GM10266 (cell line): ENCODE measurements at regions not wholly inside any gene's neighbourhood (a gene's known extent, or its start where the extent isn't known, plus 50 kb on each side); places are given as distances from the start of the nearest gene placed in this dataset.

Experiments used
- DNase-seq: peaks from one replicate; pipeline ENCODE4 v3.0.0; 2012; ENCODE audit errors: extremely low spot score
- TF ChIP-seq, protein P1 (sequence below): IDR thresholded peaks from 2 replicates; pipeline ENCODE4 v1.5.1; 2012; ENCODE audit warnings: mild to moderate bottlenecking, low read depth; ENCODE audit not compliant: control insufficient read depth, insufficient read depth; ENCODE audit errors: missing control alignments

DNA sequence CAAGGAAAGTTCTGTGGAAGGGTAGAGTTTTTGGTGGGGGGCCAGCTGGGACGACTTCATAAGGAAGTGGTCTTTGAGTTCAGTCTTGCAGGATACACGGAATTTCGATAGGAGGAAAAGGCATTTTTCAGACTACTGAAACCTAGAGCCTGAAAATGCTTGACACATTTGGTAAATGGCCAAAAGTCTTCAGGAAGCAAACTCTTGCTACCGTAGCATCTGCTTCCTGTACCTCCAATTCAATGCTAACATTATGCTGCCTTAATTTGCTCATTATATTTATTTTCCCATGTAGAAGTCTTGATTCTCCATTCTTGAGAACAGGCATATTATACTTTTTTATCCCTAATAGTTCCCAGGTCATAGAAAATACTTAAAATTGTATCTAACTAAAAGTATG lies 129.3 kb upstream of the MED13 start:
- DNase-seq = no peak

DNA sequence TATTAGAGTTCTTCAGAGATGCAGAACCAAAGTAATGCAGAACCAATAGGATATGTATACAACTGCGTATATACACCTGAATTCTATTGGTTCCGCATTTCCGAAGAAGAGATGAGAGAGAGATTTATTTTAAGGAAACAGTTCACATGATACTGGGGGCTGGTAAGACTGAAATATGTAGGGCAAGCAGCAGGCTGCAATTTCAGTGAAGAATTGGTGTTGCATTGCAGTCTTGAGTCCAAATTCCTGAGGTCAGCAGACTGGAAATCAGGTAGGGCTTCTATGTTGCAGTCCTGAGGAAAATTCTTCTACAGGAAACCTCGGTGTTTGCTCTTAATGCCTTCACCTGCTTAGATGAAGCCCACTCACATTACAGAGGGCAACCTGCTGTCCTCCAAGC lies 128.2 kb upstream of the MED13 start:
- no peak for DNase-seq
- TF ChIP-seq, protein P1, sequence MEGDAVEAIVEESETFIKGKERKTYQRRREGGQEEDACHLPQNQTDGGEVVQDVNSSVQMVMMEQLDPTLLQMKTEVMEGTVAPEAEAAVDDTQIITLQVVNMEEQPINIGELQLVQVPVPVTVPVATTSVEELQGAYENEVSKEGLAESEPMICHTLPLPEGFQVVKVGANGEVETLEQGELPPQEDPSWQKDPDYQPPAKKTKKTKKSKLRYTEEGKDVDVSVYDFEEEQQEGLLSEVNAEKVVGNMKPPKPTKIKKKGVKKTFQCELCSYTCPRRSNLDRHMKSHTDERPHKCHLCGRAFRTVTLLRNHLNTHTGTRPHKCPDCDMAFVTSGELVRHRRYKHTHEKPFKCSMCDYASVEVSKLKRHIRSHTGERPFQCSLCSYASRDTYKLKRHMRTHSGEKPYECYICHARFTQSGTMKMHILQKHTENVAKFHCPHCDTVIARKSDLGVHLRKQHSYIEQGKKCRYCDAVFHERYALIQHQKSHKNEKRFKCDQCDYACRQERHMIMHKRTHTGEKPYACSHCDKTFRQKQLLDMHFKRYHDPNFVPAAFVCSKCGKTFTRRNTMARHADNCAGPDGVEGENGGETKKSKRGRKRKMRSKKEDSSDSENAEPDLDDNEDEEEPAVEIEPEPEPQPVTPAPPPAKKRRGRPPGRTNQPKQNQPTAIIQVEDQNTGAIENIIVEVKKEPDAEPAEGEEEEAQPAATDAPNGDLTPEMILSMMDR = no peak

More for the DNA sequence above, 129.3 kb upstream of the MED13 start:
- TF ChIP-seq, protein P1 = no peak

DNA sequence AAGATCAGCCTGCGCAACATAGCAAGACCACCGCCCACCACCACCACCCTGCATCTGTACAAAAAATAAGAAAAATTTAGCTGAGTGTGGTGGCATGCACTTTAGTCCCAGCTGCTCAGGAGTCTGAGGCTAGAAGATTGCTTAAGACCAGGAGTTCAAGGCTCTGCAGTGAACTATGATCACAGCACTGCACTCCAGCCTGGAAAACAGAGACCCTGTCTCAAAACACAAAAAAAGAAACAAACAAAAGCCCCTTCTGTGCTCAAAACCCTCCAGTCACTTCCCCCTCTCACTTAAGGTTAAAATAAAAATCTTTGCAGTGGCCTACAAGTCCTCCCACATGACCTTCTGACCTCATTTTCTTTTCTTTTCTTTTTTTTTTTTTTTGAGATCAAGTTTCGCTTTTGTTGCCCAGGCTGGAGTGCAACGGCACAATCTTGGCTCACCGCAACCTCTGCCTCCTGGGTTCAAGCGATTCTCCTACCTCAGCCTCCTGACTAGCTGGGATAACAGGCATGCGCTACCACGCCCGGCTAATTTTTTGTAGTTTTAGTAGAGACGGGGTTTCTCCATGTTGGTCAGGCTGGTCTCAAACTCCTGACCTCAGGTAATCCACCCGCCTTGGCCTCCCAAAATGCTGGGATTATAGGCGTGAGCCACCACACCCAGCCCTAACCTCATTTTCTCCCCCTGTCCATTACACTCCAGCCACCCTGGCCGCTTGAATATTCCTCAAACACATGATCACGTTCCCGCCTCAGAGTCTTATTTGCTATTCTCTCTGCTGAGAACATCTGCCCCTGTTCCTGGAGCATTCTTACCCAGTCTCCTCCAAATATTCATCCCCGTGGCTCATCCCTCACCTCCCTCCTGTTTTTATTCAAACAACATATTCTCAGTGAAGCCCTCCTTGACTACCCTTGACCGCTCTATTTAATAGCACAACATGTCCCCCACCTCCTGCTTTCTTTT lies 126.6 kb upstream of the MED13 start:
- TF ChIP-seq, protein P1 = no peak
- DNase-seq = no peak

DNA sequence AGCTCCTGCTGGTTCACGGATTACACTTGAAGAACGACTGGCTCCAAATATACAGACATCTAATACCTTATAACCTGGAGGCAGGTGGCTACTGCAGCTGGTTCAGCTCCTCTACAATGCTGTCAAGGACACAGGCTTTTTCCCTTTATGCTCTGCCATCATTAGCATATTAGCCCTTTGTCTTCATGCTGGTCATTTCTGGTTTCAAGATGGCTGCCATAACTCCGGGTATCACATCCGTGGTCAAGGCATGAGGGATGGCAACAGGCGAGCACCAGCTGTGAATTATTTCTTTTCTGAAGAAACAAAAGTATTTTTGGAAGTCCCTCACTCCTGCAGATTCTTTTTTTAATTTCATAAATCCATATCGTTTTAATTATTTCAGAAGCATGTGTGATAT lies 124.3 kb upstream of the MED13 start:
- TF ChIP-seq, protein P1 = no peak

DNA sequence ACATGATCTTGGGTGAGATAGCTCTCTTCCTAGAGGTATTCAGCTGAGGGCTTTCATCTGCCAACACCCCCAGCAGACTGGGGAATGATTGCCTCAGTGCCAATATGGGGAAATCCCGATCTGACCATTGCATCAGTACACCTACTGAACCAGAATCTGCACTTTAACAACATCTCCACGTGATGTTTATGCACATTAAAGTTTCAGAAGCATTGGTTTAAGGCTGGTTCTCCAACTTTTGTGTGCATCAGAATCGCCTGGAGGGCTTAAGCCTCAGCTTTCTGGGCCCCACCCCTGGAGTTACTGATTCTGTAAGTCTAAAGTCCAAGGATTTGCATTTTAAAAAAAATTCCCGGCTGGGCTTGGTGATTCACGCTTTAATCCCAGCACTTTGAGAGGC lies 123.6 kb upstream of the MED13 start:
- TF ChIP-seq, protein P1 = no peak
- no peak for DNase-seq

More for the DNA sequence above, 124.3 kb upstream of the MED13 start:
- no peak for DNase-seq

DNA sequence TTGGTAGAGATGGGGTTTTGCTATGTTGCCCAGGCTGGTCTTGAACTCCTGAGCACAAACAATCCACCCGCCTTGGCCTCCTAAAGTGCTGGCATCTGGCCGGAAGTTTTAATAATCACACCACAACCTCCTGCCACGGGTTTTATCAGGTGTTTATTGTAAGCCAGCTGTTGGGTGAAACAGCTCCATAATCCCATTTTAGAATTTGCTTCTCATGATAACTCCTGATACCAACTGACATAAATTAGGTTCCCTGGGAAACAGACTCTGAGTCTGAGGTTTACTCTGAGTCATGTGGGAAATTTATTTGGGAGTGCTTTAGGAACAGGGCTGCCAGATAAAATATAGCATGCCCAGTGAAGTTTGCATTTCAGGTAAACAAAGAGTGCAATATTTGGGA lies 122.6 kb upstream of the MED13 start:
- DNase-seq = no peak
- TF ChIP-seq, protein P1 = no peak

DNA sequence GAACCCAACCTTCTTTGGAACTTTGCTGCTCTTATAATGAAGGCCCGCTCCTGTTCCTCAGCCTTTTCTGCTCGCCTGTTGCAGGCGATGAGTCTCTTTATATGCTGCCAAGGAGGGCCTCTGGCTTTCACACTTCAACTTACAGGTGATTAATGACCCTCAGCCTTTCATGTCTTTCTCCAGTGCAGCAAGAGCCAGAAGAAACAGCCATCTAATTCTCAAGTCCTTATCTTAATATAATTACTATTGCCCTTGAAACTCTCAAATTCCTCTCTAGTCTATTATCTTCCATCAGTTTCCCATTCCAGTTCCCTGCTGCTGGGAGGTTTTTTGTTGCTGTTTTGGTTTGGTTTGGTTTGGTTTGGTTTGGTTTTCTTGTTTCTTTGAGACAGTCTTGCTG lies 121.8 kb upstream of the MED13 start:
- DNase-seq = no peak
- TF ChIP-seq, protein P1 = no peak
